Ramos (cell line): ENCODE measurements at regions not wholly inside any gene's neighbourhood (a gene's known extent, or its start where the extent isn't known, plus 50 kb on each side); places are given as distances from the start of the nearest gene placed in this dataset.

Experiments used
- in situ Hi-C: fragments of 300-500 bp; cut with MboI; formaldehyde crosslinking; loops from one replicate; pipeline ENCODE4 v1.14.3; 2022; ENCODE audit warnings: low sequenced_read_pairs; ENCODE audit not compliant: unreplicated experiment

DNA sequence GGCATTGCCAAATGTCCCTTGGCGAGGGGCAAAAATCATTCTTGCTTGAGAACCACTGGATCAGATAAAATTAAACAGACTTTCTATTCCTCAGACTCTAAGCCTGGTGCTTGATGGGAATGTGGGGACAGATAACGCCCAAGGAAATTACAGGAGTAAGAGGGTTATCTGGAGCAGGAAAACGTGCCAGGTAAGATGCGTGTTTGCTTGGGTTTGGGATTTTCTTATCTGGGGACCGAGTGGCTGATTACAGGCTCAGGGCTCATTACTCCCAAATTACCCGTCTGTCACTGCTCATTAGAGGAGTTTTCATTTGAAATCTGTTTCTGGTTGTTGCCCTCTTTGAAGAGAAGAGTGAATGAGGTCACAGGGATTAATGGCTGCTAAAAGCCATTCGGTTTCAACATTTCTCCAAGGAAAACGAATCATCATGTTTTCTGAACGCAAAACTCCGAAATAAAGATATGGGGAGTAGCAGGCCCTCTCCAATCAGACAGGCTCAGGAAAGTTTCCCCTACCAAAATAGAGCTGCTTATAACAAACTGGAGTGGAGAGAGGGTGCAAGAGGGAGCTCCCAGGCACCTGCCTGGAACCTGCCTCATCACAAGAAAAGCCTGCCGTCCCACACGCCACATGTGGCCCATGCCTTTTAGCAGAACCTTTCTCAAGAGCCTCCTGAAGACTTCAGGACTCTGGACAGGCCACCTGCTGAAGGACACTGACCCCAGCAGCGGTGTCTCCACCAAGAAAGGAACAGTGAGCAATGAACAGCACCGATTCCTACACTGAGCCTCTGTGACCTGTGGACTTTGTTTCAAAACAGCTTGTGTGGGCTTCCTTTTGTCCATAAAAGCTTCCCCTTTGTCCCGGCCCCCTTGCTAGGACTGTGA is 136.4 kb downstream of the ICE1 start:
- in situ Hi-C loops = no loop called here

DNA sequence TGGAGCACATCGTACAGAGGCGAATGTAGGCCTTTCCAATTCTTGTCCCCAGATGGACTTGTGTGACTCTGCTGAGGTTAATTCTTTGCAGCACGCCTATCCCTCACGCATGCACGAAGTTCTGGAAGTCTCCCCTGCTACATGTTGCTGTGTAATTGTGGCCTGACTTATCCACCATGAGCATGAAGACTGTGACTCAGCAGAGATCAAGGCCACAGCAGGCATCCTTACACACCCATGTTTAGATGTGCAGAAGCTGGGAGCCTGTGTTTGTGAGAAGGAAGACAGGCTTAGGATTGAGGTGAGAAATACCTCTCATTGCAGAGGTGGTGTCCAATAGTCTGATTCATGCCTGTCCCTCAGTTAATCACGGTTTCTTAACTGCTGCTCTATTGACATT is 135.6 kb downstream of the ICE1 start:
- in situ Hi-C loops = no loop called here

DNA sequence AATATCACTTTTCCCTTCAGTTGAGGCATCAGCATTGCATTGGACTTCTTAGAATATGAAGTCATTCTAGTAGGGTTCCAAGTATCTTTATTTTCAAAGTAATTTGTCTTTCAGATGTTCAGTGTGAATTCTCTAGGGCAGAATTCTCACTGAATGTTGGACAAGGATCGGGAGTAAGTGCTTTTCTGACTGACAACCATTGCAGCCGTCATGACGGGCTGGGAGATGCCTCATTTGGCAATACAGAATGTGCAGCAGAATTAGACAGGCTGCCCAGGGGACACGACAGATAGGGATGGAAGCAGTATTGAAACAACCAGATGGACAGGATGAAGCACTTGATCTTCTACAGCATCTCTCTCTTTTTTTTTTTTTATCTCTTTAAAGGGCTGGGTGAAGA is 129.0 kb downstream of the ICE1 start:
- in situ Hi-C loops = no loop called here

DNA sequence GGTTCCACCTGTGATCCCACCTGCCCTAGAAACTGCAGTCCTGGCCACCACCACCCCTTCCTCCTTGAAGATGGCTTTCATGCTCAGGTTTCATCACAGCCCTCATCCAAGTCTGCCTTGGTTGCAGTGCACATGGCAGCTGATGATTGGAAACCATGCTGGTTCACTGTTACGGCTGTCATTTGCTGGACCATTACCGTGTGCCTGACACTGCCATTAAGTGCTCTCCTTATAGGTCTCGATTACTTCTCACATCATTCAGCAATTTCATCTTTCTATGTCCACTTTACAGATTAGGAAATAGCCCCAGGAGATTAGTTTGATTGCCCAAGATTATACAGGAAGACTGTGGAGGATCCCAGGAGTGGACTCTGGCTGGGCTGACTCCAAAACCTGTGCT is 123.9 kb downstream of the ICE1 start:
- in situ Hi-C loops = no loop called here

DNA sequence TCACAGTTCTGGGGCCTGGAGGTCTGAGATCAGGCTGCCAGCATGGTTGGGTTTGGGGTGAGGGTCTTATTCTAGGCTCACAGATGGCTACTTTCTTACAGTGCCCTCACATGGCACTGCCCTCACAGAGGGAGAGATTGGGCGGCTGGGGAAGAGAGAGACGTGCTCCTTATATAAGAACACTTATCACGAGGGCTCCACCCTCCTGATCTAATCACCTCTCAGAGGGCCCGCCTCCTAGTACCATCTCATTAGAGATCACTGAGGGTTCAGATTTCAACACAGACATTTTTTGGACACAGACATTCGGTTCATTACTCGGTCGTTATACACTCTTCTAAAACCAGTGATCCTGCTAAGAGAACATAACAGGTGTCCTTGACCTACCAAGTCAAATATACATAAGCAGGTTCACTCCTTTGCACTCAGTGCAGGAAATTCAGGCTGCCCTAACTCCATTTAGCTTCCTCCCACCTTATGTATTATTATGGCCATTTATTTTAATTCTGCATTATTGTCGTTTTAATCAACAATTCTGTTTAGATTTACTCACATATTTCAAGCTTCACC is 121.7 kb downstream of the ICE1 start:
- in situ Hi-C loops = no loop called here

DNA sequence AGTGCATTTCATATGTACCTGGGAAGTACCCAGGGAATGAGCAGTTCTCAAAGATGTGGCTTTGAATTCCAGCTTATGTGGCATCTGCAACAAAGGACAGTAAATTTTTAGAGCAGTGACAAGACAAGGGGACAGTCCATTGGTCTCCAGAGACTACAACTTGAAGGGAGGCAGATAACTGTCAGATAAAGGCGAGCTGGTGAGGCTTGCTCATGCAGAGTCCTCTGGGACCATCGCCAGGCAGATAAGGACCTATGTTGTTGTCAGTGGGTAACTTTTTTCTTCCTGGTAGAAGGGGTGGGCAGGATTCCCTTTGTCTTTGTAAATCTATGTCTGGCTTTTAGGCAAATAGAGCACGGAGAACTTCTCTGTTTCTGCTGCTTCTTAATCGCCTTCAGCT is 120.2 kb downstream of the ICE1 start:
- in situ Hi-C loops = no loop called here

DNA sequence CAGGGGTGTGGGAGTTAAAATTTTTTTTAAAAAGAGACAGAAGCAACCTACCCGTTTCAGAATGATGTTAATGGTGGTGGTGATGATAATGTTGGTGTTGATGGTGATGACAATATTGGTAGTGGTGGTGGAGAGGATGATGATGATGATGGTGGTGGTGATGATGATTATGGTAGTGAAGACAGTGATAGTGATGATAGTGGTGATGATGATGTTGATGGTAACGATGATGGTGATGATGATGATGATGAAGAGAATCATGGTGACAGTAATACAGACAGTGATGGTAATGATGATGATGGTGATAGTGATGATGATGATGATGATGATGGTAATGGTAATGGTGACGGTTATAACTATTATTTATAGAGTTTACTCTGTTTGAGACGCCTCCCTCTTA is 117.6 kb downstream of the ICE1 start:
- in situ Hi-C loops = no loop called here
